CD14-positive monocyte (primary cell): ENCODE measurements at regions not wholly inside any gene's neighbourhood (a gene's known extent, or its start where the extent isn't known, plus 50 kb on each side); places are given as distances from the start of the nearest gene placed in this dataset.

Experiments
- DNase-seq, 3 donors: peaks; one replicate each; pipeline ENCODE4 v3.0.0-alpha.2; 2011 to 2022
- H2AFZ ChIP-seq: 2 replicates; pipeline ENCODE4 v1.6.0; 2012; ENCODE audit warnings: mild to moderate bottlenecking, low read depth, low read length, inconsistent platforms; ENCODE audit not compliant: insufficient read depth, poor library complexity, severe bottlenecking
- H3K27ac ChIP-seq, 2 donors: 1 replicate in 1 of 2; 2 replicates in 1 of 2; pipeline ENCODE4 v1.5.1; 2012 to 2013; ENCODE audit warnings: low read length in 2 of 2, control low read depth in 1 of 2, inconsistent platforms in 1 of 2, low read depth in 1 of 2, mild to moderate bottlenecking in 1 of 2
- H3K27me3 ChIP-seq, 2 donors: one replicate each; pipeline versions ENCODE4 v1.6.0 to v1.6.1; 2011 to 2013; ENCODE audit warnings: low read length in 2 of 2; ENCODE audit not compliant: control insufficient read depth in 2 of 2, insufficient read depth in 2 of 2
- H3K36me3 ChIP-seq, 2 donors: replicated peaks in 1 of 2; 1 replicate in 1 of 2; 2 replicates in 1 of 2; pipeline versions ENCODE4 v1.5.1 to v1.6.1; 2012 to 2013; ENCODE audit warnings: low read length in 2 of 2, control low read depth in 1 of 2, inconsistent platforms in 1 of 2, mild to moderate bottlenecking in 1 of 2; ENCODE audit not compliant: insufficient read depth in 2 of 2, control insufficient read depth in 1 of 2
- H3K4me1 ChIP-seq, 2 donors: 1 replicate in 1 of 2; 2 replicates in 1 of 2; pipeline versions ENCODE4 v1.5.1 to v1.6.1; 2012 to 2013; ENCODE audit warnings: low read length in 2 of 2, control low read depth in 1 of 2, inconsistent platforms in 1 of 2, mild to moderate bottlenecking in 1 of 2, moderate library complexity in 1 of 2; ENCODE audit not compliant: insufficient read depth in 2 of 2, control insufficient read depth in 1 of 2
- H3K4me2 ChIP-seq: replicated peaks from 2 replicates; pipeline ENCODE3; 2012; ENCODE audit warnings: low read length, moderate library complexity, mild to moderate bottlenecking; ENCODE audit not compliant: poor library complexity, severe bottlenecking; ENCODE audit errors: extremely low read depth
- H3K4me3 ChIP-seq, 3 experiments: fragments of 200-600 bp in 1 of 3; sonication (generic) in 1 of 3; replicated peaks in 1 of 3; 1 replicate in 2 of 3; 2 replicates in 1 of 3; pipeline ENCODE4 v1.5.1; 2011 to 2013; ENCODE audit warnings: low read length in 3 of 3, mild to moderate bottlenecking in 3 of 3, control low read depth in 2 of 3, low read depth in 2 of 3, inconsistent platforms in 1 of 3, moderate library complexity in 1 of 3
- H3K79me2 ChIP-seq: 2 replicates; pipeline ENCODE4 v1.6.0; 2012; ENCODE audit warnings: mild to moderate bottlenecking, control low read depth, inconsistent platforms, low read length, moderate library complexity; ENCODE audit not compliant: insufficient read depth
- H3K9ac ChIP-seq: 2 replicates; pipeline ENCODE4 v1.6.0; 2017; ENCODE audit warnings: low read length, mild to moderate bottlenecking; ENCODE audit not compliant: insufficient read depth, poor library complexity, severe bottlenecking
- H3K9me3 ChIP-seq, 2 donors: replicated peaks in 1 of 2; 1 replicate in 1 of 2; 2 replicates in 1 of 2; pipeline versions ENCODE4 v1.5.1 to v1.6.1; 2012 to 2013; ENCODE audit warnings: low read length in 2 of 2, control low read depth in 1 of 2; ENCODE audit not compliant: control insufficient read depth in 1 of 2, insufficient read depth in 1 of 2
- H4K20me1 ChIP-seq: 2 replicates; pipeline ENCODE4 v1.6.0; 2012; ENCODE audit warnings: mild to moderate bottlenecking, low read length, control low read depth, moderate library complexity; ENCODE audit not compliant: insufficient read depth
- H3K27ac Mint-ChIP-seq, 7 donors: one replicate each; pipeline ENCODE4 v1.8.0; 2020; ENCODE audit warnings: mild to moderate bottlenecking in 7 of 7, mixed read lengths in 7 of 7, moderate library complexity in 6 of 7, inconsistent platforms in 2 of 7
- H3K27me3 Mint-ChIP-seq, 3 donors: one replicate each; pipeline ENCODE4 v1.8.0; 2021 to 2022; ENCODE audit warnings: low read depth in 3 of 3, mild to moderate bottlenecking in 3 of 3, mixed read lengths in 3 of 3, moderate library complexity in 3 of 3, inconsistent platforms in 1 of 3
- H3K36me3 Mint-ChIP-seq, 2 donors: one replicate each; pipeline ENCODE4 v1.8.0; 2020; ENCODE audit warnings: mixed read lengths in 2 of 2, inconsistent platforms in 1 of 2, mild to moderate bottlenecking in 1 of 2
- H3K4me1 Mint-ChIP-seq: one replicate; pipeline ENCODE4 v1.8.0; 2020; ENCODE audit warnings: mild to moderate bottlenecking, mixed read lengths
- H3K4me3 Mint-ChIP-seq, 2 donors: one replicate each; pipeline ENCODE4 v1.8.0; 2020; ENCODE audit warnings: mild to moderate bottlenecking in 2 of 2, mixed read lengths in 2 of 2, moderate library complexity in 1 of 2
- H3K9me3 Mint-ChIP-seq, 7 donors: one replicate each; pipeline ENCODE4 v1.8.0; 2020 to 2022; ENCODE audit warnings: mixed read lengths in 7 of 7, mild to moderate bottlenecking in 6 of 7, moderate library complexity in 6 of 7, inconsistent platforms in 2 of 7
- CTCF ChIP-seq: fragments of 200-600 bp; IDR thresholded peaks from one replicate; pipeline ENCODE4 v1.8.0; 2022; ENCODE audit warnings: antibody characterized with exemption, mild to moderate bottlenecking
- WGBS: methylation state at CpG from one replicate; pipeline ENCODE4 v1.1.5; 2013; ENCODE audit warnings: missing lambda C conversion rate; ENCODE audit not compliant: insufficient coverage; 5-methylcytosine and 5-hydroxymethylcytosine counted together
- intact Hi-C, 2 donors: fragments of 100-400 bp; cut with micrococcal nuclease; formaldehyde crosslinking; loops; one replicate each; pipeline versions ENCODE4 v1.15.0 to v1.15.1; 2023

GRCh38 chr4:75251547-75251946, 262.7 kb downstream of the RCHY1 start:
- Histone ChIP-seq H3K9me3 (no peaks in the 10 kb centered on the region), H3K27me3 (no peaks in the 10 kb centered on the region), H3K4me1 (no peaks in the 10 kb centered on the region), H3K79me2 (no peaks in the 10 kb centered on the region), H4K20me1 (no peaks in the 10 kb centered on the region), H3K36me3 (no peaks in the 10 kb centered on the region), H3K4me3 (no peak overlapping the region), H3K27ac (no peak overlapping the region), H3K9ac (no peak overlapping the region), H2AFZ (no peak overlapping the region), H3K4me2 (no peak overlapping the region)
- H3K36me3 Mint-ChIP-seq, result no peaks in the 10 kb centered on the region
- intact Hi-C loops, result no loop called here
- no CpG with 5 or more reads among the region's 3 CpGs for WGBS
- no peak overlapping the region for H3K4me3 Mint-ChIP-seq
- peaks cover 0 to 5% (median 2%) of the 10 kb centered on the region in 7 donors for H3K9me3 Mint-ChIP-seq
- TF ChIP-seq CTCF, result no peak
- no peaks in the 10 kb centered on the region for H3K4me1 Mint-ChIP-seq
- no peak for DNase-seq
- peaks cover 0 to 1% (median 0%) of the 10 kb centered on the region in 3 donors for H3K27me3 Mint-ChIP-seq
- H3K27ac Mint-ChIP-seq, result no peak overlapping the region

- H3K79me2 ChIP-seq, result no peaks in the 10 kb centered on the region
- H3K9ac ChIP-seq, result no peak overlapping the region
- Mint-ChIP-seq H3K27ac (no peak overlapping the region), H3K36me3 (no peaks in the 10 kb centered on the region), H3K27me3 (no peaks in the 10 kb centered on the region), H3K9me3 (peaks cover 0 to 9% (median 2%) of the 10 kb centered on the region in 7 donors), H3K4me3 (no peak overlapping the region), H3K4me1 (no peaks in the 10 kb centered on the region)
- no peaks in the 10 kb centered on the region for H4K20me1 ChIP-seq
- 94% methylated on average over 2 of the region's 2 CpGs for WGBS
- no peak overlapping the region for H3K27ac ChIP-seq
- no peaks in the 10 kb centered on the region for H3K27me3 ChIP-seq
- no peak overlapping the region for H3K4me2 ChIP-seq
- DNase-seq, result no peak
- intact Hi-C loops, result no loop called here
- no peak for TF ChIP-seq CTCF
- no peaks in the 10 kb centered on the region for H3K4me1 ChIP-seq
- H3K9me3 ChIP-seq, result no peaks in the 10 kb centered on the region
- no peak overlapping the region for H3K4me3 ChIP-seq
- H3K36me3 ChIP-seq, result no peaks in the 10 kb centered on the region
- no peak overlapping the region for H2AFZ ChIP-seq
Measured at GRCh38 chr4:75249739-75250138, 264.5 kb downstream of the RCHY1 start.
